GM12865 (cell line): ENCODE measurements at regions not wholly inside any gene's neighbourhood (a gene's known extent, or its start where the extent isn't known, plus 50 kb on each side); places are given as distances from the start of the nearest gene placed in this dataset.
A peak's percentile ranks its signal among the peaks of the same experiment; 100 is the strongest.

Experiments
- DNase-seq: peaks from one replicate; pipeline ENCODE4 v3.0.0; 2010; ENCODE audit warnings: low read depth
- H3K4me3 ChIP-seq: 2 replicates; pipeline ENCODE4 v1.5.1; 2011; ENCODE audit warnings: mild to moderate bottlenecking, low read depth, low read length, control low read depth
- TF ChIP-seq, protein P1 (sequence below): IDR thresholded peaks from 2 replicates; pipeline ENCODE4 v1.5.1; 2011; ENCODE audit warnings: low read length, control low read depth, low read depth, inconsistent platforms; ENCODE audit not compliant: insufficient read depth; ENCODE audit errors: missing control alignments

DNA sequence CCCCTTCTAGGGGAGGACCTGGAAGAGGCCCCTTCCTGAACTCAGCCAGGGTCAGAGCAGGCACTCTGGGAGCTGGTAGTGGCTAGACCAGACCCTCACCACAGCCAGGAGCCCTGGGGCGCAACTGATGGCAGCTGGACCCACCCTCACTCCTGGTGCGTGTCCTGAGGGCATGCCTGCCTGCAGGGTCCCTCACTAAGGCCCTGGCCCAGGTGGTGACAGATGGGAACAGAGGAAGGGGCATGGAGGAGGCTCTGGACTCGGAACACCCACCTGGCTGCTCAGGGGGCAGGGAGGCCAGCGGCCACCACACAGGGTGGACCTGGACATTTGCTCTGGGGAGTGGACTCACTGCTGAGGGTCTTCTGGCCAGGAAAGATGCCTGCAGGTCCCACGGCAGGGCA lies 342.2 kb upstream of the SFSWAP start:
- H3K4me3 ChIP-seq: no peak overlapping the region
- TF ChIP-seq, protein P1, sequence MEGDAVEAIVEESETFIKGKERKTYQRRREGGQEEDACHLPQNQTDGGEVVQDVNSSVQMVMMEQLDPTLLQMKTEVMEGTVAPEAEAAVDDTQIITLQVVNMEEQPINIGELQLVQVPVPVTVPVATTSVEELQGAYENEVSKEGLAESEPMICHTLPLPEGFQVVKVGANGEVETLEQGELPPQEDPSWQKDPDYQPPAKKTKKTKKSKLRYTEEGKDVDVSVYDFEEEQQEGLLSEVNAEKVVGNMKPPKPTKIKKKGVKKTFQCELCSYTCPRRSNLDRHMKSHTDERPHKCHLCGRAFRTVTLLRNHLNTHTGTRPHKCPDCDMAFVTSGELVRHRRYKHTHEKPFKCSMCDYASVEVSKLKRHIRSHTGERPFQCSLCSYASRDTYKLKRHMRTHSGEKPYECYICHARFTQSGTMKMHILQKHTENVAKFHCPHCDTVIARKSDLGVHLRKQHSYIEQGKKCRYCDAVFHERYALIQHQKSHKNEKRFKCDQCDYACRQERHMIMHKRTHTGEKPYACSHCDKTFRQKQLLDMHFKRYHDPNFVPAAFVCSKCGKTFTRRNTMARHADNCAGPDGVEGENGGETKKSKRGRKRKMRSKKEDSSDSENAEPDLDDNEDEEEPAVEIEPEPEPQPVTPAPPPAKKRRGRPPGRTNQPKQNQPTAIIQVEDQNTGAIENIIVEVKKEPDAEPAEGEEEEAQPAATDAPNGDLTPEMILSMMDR: no peak
- no peak for DNase-seq

DNA sequence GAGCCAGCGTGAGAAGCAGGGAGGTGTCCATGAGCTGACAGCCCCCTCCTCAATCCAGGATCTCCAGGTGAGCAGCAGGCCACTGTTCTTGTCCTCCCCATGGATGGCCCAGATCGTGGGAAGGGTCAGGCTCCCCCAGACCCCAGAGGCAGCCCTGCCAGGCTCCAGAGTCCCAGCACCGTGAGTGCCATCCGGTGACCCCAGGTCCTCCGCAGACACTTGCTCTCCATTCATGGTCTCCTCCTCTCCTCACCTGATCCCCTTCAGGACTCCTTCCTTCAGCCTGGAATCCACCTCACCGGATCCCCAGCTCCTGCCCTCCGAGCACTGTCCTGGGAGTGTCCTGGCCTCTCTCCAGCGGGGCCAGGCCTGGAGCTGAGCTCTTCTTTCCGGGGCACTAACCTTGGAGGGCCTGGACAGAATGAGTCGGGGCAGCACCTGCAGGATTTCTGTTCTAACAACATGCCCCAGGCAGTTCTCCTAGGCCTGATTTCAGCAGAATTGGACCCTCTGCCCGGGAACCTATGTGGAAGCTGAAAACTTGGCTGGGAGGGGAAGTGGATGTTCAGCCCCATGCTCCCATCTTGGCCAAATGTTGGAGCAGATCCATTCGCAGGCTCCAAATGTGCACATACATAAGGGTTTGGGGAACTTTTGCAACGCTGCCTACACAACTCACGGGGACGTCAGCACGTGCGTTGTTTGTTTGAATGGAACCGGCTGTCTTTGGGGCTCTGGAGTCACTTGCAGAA lies 341.6 kb upstream of the SFSWAP start:
- TF ChIP-seq, protein P1: no peak
- no peak overlapping the region for H3K4me3 ChIP-seq
- DNase-seq: no peak

DNA sequence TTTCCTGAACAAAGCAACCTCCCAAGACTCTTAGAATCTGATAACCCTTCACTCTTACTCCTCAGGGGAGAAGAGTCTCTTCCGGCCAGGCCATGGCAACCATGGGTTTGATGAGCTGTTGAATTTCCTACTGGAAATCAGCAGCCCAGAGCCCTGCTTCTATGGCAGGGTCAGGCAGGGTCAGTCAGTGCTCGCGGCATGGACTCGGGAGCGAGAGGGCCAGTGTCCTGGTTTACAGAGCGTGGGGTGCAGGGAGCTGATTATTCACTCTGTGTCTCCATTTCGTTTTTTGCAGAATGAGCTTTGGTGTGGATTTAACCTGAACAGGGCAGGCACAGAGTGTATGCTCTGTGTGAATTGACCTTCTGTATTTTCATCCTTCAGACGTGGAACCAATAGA lies 340.6 kb upstream of the SFSWAP start:
- no peak overlapping the region for H3K4me3 ChIP-seq
- TF ChIP-seq, protein P1: no peak
- DNase-seq: no peak

DNA sequence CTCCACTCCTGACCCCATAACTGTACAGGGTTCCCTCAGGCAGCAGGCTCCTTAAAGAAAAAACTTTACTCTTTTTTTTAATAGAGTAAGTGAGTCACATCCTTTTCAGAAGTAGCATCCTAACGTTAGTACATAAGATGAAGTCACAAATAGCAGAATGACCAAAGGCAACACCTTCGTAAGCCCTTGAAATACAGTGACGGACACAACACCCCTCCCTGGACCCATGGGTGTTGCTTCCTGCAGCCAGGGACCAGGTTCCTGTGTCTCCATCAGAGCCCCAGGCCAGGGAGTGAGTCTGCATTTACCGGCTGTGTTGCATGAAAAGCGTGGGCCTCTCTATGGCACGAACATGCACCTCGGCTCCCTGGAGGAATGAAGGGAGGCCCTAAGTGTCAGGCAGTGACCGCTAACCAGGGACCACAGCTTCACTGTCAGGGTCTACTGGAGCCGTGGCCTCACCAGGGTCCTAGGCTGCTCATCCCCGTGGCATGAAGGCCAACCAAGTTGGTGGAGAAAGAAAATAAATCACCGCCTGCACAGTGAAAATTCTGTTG lies 340.0 kb upstream of the SFSWAP start:
- H3K4me3 ChIP-seq: no peak overlapping the region
- TF ChIP-seq, protein P1: no peak
- peak; percentile 15 for DNase-seq

DNA sequence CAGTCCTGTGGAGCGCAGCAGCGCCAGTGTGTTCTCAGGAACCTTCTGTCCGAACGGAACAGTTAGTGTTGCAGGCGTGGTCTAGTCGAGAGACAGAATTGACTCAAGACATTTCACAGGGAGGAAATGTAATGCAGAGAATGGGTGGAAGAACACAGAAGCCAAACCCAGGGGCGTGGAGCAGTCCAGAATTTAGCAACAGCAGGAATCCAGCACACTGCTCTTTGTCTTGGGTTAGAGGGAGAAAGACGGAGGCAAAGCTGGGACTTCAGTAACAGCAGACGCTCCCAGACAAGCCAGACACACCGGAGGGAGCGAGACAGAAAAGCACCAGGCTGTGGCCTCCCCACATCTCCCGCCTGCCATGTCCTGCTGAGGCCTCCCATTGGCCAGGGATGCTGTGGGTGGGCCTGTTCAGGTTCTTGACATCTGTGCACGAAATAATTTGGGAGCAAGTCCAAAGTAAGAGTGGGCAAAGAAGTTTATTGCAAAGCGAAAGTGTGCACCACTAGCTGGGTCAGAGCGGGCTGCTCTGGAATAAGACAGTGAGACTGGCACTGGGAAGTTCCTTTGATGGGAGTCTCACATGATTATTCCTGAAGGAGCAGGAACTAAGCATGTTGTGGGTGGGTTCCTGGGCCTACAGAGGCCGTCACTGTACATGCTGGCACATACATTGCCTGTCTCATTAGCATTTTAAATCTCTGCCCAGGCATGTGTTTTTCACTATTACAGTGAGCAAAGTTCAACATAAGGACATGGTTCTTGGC lies 339.3 kb upstream of the SFSWAP start:
- peak; percentile 9 for DNase-seq
- H3K4me3 ChIP-seq: no peak overlapping the region
- TF ChIP-seq, protein P1: no peak

DNA sequence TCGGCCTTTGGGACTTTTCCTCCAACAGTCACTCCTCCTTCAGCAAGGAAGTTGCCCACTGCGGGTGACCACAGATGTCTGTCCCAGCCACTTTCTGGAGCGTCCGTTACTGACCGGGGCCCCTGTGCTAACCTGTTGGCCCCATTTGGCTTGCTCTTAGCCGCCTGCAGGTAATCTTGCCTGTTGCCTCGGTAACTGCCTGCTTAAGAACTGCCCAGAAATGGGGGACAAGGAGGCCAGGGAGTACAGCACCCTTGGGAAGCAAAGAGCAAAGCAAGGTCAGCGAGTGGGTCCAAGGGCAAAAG lies 338.8 kb upstream of the SFSWAP start:
- no peak overlapping the region for H3K4me3 ChIP-seq
- DNase-seq: peak; percentile 26

More for the DNA sequence above, 338.8 kb upstream of the SFSWAP start:
- TF ChIP-seq, protein P1: no peak
